CD14-positive monocyte (primary cell): ENCODE measurements at regions not wholly inside any gene's neighbourhood (a gene's known extent, or its start where the extent isn't known, plus 50 kb on each side); places are given as distances from the start of the nearest gene placed in this dataset.

Source experiments
- DNase-seq, 3 donors: peaks; one replicate each; pipeline ENCODE4 v3.0.0-alpha.2; 2011 to 2022
- H2AFZ ChIP-seq: 2 replicates; pipeline ENCODE4 v1.6.0; 2012; ENCODE audit warnings: mild to moderate bottlenecking, low read depth, low read length, inconsistent platforms; ENCODE audit not compliant: insufficient read depth, poor library complexity, severe bottlenecking
- H3K27ac ChIP-seq, 2 donors: 1 replicate in 1 of 2; 2 replicates in 1 of 2; pipeline ENCODE4 v1.5.1; 2012 to 2013; ENCODE audit warnings: low read length in 2 of 2, control low read depth in 1 of 2, inconsistent platforms in 1 of 2, low read depth in 1 of 2, mild to moderate bottlenecking in 1 of 2
- H3K27me3 ChIP-seq, 2 donors: one replicate each; pipeline versions ENCODE4 v1.6.0 to v1.6.1; 2011 to 2013; ENCODE audit warnings: low read length in 2 of 2; ENCODE audit not compliant: control insufficient read depth in 2 of 2, insufficient read depth in 2 of 2
- H3K36me3 ChIP-seq, 2 donors: replicated peaks in 1 of 2; 1 replicate in 1 of 2; 2 replicates in 1 of 2; pipeline versions ENCODE4 v1.5.1 to v1.6.1; 2012 to 2013; ENCODE audit warnings: low read length in 2 of 2, control low read depth in 1 of 2, inconsistent platforms in 1 of 2, mild to moderate bottlenecking in 1 of 2; ENCODE audit not compliant: insufficient read depth in 2 of 2, control insufficient read depth in 1 of 2
- H3K4me1 ChIP-seq, 2 donors: 1 replicate in 1 of 2; 2 replicates in 1 of 2; pipeline versions ENCODE4 v1.5.1 to v1.6.1; 2012 to 2013; ENCODE audit warnings: low read length in 2 of 2, control low read depth in 1 of 2, inconsistent platforms in 1 of 2, mild to moderate bottlenecking in 1 of 2, moderate library complexity in 1 of 2; ENCODE audit not compliant: insufficient read depth in 2 of 2, control insufficient read depth in 1 of 2
- H3K4me2 ChIP-seq: replicated peaks from 2 replicates; pipeline ENCODE3; 2012; ENCODE audit warnings: low read length, moderate library complexity, mild to moderate bottlenecking; ENCODE audit not compliant: poor library complexity, severe bottlenecking; ENCODE audit errors: extremely low read depth
- H3K4me3 ChIP-seq, 3 experiments: fragments of 200-600 bp in 1 of 3; sonication (generic) in 1 of 3; replicated peaks in 1 of 3; 1 replicate in 2 of 3; 2 replicates in 1 of 3; pipeline ENCODE4 v1.5.1; 2011 to 2013; ENCODE audit warnings: low read length in 3 of 3, mild to moderate bottlenecking in 3 of 3, control low read depth in 2 of 3, low read depth in 2 of 3, inconsistent platforms in 1 of 3, moderate library complexity in 1 of 3
- H3K79me2 ChIP-seq: 2 replicates; pipeline ENCODE4 v1.6.0; 2012; ENCODE audit warnings: mild to moderate bottlenecking, control low read depth, inconsistent platforms, low read length, moderate library complexity; ENCODE audit not compliant: insufficient read depth
- H3K9ac ChIP-seq: 2 replicates; pipeline ENCODE4 v1.6.0; 2017; ENCODE audit warnings: low read length, mild to moderate bottlenecking; ENCODE audit not compliant: insufficient read depth, poor library complexity, severe bottlenecking
- H3K9me3 ChIP-seq, 2 donors: replicated peaks in 1 of 2; 1 replicate in 1 of 2; 2 replicates in 1 of 2; pipeline versions ENCODE4 v1.5.1 to v1.6.1; 2012 to 2013; ENCODE audit warnings: low read length in 2 of 2, control low read depth in 1 of 2; ENCODE audit not compliant: control insufficient read depth in 1 of 2, insufficient read depth in 1 of 2
- H4K20me1 ChIP-seq: 2 replicates; pipeline ENCODE4 v1.6.0; 2012; ENCODE audit warnings: mild to moderate bottlenecking, low read length, control low read depth, moderate library complexity; ENCODE audit not compliant: insufficient read depth
- H3K27ac Mint-ChIP-seq, 7 donors: one replicate each; pipeline ENCODE4 v1.8.0; 2020; ENCODE audit warnings: mild to moderate bottlenecking in 7 of 7, mixed read lengths in 7 of 7, moderate library complexity in 6 of 7, inconsistent platforms in 2 of 7
- H3K27me3 Mint-ChIP-seq, 3 donors: one replicate each; pipeline ENCODE4 v1.8.0; 2021 to 2022; ENCODE audit warnings: low read depth in 3 of 3, mild to moderate bottlenecking in 3 of 3, mixed read lengths in 3 of 3, moderate library complexity in 3 of 3, inconsistent platforms in 1 of 3
- H3K36me3 Mint-ChIP-seq, 2 donors: one replicate each; pipeline ENCODE4 v1.8.0; 2020; ENCODE audit warnings: mixed read lengths in 2 of 2, inconsistent platforms in 1 of 2, mild to moderate bottlenecking in 1 of 2
- H3K4me1 Mint-ChIP-seq: one replicate; pipeline ENCODE4 v1.8.0; 2020; ENCODE audit warnings: mild to moderate bottlenecking, mixed read lengths
- H3K4me3 Mint-ChIP-seq, 2 donors: one replicate each; pipeline ENCODE4 v1.8.0; 2020; ENCODE audit warnings: mild to moderate bottlenecking in 2 of 2, mixed read lengths in 2 of 2, moderate library complexity in 1 of 2
- H3K9me3 Mint-ChIP-seq, 7 donors: one replicate each; pipeline ENCODE4 v1.8.0; 2020 to 2022; ENCODE audit warnings: mixed read lengths in 7 of 7, mild to moderate bottlenecking in 6 of 7, moderate library complexity in 6 of 7, inconsistent platforms in 2 of 7
- CTCF ChIP-seq: fragments of 200-600 bp; IDR thresholded peaks from one replicate; pipeline ENCODE4 v1.8.0; 2022; ENCODE audit warnings: antibody characterized with exemption, mild to moderate bottlenecking
- WGBS: methylation state at CpG from one replicate; pipeline ENCODE4 v1.1.5; 2013; ENCODE audit warnings: missing lambda C conversion rate; ENCODE audit not compliant: insufficient coverage; 5-methylcytosine and 5-hydroxymethylcytosine counted together
- intact Hi-C, 2 donors: fragments of 100-400 bp; cut with micrococcal nuclease; formaldehyde crosslinking; loops; one replicate each; pipeline versions ENCODE4 v1.15.0 to v1.15.1; 2023

- TF ChIP-seq CTCF: no peak
- no peak overlapping the region for H3K27ac Mint-ChIP-seq
- H3K9ac ChIP-seq: no peak overlapping the region
- no peaks in the 10 kb centered on the region for H4K20me1 ChIP-seq
- peaks cover 0 to 2% (median 0%) of the 10 kb centered on the region in 3 donors for H3K27me3 Mint-ChIP-seq
- no peak overlapping the region for H3K27ac ChIP-seq
- H3K4me1 Mint-ChIP-seq: no peaks in the 10 kb centered on the region
- H3K36me3 Mint-ChIP-seq: peaks cover 2 to 9% of the 10 kb centered on the region in 2 donors
- no peaks in the 10 kb centered on the region for H3K9me3 ChIP-seq
- no peak overlapping the region for H3K4me2 ChIP-seq
- intact Hi-C loops: no loop called here
- no peak overlapping the region for H3K4me3 ChIP-seq
- 98% methylated on average over 8 of the region's 11 CpGs for WGBS
- no peaks in the 10 kb centered on the region for H3K27me3 ChIP-seq
- no peaks in the 10 kb centered on the region for H3K79me2 ChIP-seq
- DNase-seq: no peak
- no peak overlapping the region for H3K4me3 Mint-ChIP-seq
- peaks cover 0 to 4% (median 0%) of the 10 kb centered on the region in 7 donors for H3K9me3 Mint-ChIP-seq
- H3K36me3 ChIP-seq: no peaks in the 10 kb centered on the region
- H2AFZ ChIP-seq: no peak overlapping the region
- no peaks in the 10 kb centered on the region for H3K4me1 ChIP-seq
These were observed 251.6 kb downstream of the SKAP2 start for GRCh38 chr7:26612742-26613141.

GRCh38 chr7:26614503-26614902, 249.9 kb downstream of the SKAP2 start:
- H3K36me3 Mint-ChIP-seq: peaks cover 2 to 9% of the 10 kb centered on the region in 2 donors
- H3K27ac Mint-ChIP-seq: no peak overlapping the region
- H3K4me3 Mint-ChIP-seq: no peak overlapping the region

More at GRCh38 chr7:26614503-26614902, 249.9 kb downstream of the SKAP2 start:
- Histone ChIP-seq H4K20me1 (no peaks in the 10 kb centered on the region), H3K27me3 (no peaks in the 10 kb centered on the region), H3K27ac (no peak overlapping the region), H3K4me2 (no peak overlapping the region), H2AFZ (no peak overlapping the region), H3K4me1 (no peaks in the 10 kb centered on the region), H3K79me2 (no peaks in the 10 kb centered on the region), H3K9me3 (no peaks in the 10 kb centered on the region), H3K9ac (no peak overlapping the region), H3K36me3 (no peaks in the 10 kb centered on the region), H3K4me3 (no peak overlapping the region)
- Mint-ChIP-seq H3K27me3 (peaks cover 0 to 2% (median 0%) of the 10 kb centered on the region in 3 donors), H3K9me3 (peaks cover 0 to 4% (median 0%) of the 10 kb centered on the region in 7 donors), H3K4me1 (no peaks in the 10 kb centered on the region)
- 90% methylated on average over 8 of the region's 11 CpGs for WGBS
- TF ChIP-seq CTCF: no peak
- no peak for DNase-seq
- intact Hi-C loops: no loop called here
